NCI-H2081 (cell line): ENCODE measurements at regions not wholly inside any gene's neighbourhood (a gene's known extent, or its start where the extent isn't known, plus 50 kb on each side); places are given as distances from the start of the nearest gene placed in this dataset.

Source experiments
- DNase-seq, 2 experiments: peaks; one replicate each; lab custom pipeline; 2025; lab: John Stamatoyannopoulos, UW

DNA sequence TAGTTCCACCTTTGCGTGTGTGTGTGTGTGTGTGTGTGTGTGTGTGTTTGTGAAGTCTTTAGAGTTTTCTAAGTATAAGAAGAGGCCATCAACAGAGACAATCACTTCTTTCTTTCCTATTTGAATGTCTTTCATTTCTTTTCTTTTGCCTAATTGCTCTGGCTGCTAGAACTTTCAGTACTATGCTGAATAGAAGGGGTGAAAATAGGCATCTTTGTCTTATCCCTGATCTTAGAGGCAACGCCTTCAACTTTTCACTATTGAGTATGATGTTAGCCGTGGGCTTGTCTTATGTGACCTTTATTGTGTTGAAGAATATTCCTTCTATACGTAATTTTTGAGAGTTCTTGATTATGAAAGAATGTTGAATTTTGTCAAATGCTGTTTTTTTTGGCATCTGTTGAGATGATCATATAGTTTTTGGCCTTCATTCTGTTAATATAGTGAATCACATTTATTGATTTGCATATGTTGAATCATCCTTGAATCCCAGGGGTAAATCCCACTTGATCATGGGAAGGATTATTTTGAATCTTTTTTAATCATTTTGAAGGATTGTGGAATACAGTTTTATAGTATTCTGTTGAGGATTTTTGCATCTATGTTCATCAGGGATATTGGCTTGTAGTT lies 134.8 kb upstream of the CD180 start:
- no peak for DNase-seq

DNA sequence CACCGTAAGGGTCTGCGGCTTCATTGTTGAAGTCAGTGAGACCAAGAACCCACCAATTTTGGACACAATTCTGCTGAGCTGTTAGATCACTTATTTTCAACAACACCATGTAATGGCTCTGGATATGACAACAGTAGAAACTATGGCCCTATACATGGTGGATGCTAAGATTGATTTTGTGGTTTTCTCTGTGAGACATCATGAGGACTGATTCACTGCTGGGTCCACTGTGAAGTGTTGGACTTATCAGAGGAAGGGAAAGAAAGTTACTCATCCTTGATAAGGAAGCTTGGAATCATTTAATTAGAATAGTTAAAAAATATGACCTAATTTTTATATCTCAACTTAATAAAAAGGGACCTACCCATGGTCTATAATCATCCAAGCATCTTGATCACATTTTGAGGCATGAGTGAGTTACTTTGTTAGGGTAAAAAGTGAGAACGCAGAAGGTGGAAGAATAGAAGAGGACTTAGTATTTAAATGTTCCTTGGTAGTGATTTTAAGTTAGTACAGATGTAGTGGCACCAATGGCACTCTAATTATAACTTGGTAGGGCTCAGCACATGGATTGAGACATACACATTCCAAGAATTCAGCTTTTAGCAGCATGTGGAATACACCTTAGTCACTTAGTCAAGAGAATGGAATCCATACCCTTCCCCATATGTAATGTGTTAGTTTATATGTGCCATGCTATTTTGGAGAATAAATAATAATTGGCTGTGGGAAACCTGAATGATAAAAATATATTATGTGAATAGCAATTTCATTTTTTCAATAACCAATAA lies 123.5 kb upstream of the CD180 start:
- no peak for DNase-seq

DNA sequence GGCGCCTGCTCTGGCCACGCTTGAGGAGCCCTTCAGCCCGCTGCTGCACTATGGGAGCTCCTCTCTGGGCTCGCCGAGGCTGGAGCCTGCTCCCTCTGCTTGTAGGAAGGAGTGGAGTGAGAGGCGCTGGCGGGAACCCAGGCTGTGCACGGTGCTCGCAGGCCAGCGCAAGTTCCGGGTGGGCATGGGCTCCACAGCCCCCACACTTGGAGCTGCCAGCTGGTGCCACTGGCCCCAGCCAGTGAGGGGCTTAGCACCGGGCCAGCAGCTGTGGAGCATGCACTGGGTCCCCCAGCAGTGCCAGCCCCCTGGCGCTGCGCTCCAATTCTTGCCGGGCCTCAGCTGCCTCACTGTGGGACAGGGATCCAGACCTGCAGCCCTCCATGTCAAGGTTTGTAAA lies 122.1 kb upstream of the CD180 start:
- DNase-seq = no peak

DNA sequence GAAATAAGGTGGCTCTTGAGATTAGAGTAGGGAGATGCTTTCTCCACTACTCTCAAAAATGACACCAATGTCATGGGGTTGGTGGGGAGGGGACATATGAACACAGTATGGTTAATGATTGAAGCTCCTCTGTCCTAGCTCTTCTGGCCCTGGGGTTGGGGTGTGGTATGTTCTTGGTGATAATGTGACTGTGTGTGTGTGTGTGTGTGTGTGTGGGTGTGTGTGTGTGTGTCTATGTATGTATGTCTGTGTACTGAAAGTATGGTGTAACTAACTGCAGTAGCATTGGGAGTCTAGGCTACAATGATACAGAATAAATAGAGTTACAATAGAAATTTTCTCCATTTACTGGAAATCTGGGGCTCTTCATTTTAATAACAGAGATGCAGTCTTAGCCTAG lies 121.0 kb upstream of the CD180 start:
- DNase-seq = no peak

DNA sequence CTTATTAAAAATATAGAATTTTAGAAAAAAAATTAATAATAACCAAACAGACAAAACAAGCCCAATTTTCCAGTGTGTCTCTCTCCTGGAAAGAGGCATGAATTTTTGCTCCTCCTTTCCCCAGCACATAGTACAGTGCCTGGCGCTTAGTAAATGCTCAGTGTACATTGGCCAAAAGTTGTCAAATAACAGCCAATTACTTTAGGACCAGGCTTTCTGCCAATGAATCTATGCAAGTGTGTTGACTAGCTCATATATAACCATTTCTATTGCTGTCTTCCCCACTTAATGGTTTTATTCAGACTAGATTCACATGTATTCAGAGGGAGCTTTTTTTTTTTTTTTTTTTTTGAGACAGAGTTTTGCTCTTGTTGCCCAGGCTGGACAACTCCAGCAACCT lies 120.1 kb upstream of the CD180 start:
- DNase-seq = no peak

DNA sequence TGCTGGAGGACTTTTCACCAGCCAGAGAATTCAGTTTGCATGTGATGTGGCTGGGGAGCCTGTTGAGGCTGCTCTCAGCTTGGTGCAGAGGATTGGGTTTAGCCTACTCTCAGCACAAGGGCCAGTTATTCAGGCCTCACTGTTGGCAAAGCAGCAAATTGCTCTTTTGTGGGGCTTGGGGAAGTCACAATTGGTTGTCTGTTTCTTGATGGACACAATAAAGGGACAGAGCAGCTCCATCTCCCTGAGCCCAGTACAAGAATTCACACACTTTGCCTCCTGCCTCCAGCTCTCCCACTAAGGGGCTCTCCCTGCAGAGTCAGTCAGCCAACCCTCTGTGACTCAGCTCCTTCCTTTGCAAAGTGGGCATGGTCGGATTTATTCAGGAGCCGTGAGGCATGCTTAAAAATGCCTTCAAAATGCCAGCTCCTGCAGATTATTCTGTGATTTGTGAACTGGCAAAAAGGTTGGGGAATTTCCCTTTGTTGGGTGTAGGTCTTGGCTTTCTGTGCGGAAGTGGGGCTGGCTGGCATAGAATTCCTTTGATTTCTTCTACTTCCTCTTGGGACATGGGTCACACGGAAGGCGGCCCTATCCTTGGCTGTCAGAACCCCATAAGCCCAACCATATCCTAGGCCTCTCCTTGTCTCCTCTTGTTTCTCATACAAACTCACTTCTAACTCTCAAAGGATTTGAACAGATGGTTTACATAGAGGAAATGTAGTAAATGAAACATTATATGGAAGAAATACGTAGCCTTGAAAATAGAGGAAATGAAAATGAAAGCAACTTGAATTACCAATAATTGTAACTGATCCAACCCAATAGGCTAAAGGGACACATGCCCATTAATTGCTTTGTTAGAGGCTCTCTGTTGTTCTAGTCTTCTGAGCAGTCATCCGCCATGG lies 118.7 kb upstream of the CD180 start:
- no peak for DNase-seq

DNA sequence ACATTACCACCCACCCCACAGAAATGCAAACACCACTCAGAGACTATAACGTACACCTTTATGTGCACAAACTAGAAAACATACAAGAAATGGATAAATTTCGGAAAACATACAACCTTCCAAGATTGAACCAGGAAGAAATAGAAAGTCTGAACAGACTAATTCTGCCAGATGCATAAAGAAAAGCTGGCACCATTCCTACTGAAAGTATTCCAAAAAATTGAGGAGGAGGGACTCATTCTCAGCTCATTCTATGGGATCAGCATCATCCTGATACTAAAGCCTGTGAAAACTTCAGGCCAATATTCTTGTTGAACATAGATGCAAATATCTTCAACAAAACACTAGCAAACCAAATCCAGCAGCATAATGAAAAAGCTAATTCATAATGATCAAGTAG lies 115.1 kb upstream of the CD180 start:
- DNase-seq = no peak

DNA sequence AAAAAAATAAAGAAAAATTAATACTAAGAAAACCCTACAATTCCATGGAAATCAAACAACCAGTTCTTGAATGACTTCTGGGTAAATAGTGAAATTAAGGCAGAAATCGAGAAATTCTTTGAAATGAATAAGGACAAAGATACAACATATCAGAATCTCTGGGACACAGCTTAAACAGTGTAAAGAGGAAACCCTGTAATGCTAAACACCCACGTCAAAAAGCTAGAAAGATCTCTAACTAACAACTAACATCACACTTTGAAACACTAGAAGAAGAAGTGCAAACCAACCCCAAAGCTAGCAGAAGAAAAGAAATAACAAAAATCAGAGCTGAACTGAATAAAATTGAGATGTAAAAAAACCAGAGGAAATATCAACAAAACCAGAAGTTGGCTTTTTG lies 114.6 kb upstream of the CD180 start:
- no peak for DNase-seq

DNA sequence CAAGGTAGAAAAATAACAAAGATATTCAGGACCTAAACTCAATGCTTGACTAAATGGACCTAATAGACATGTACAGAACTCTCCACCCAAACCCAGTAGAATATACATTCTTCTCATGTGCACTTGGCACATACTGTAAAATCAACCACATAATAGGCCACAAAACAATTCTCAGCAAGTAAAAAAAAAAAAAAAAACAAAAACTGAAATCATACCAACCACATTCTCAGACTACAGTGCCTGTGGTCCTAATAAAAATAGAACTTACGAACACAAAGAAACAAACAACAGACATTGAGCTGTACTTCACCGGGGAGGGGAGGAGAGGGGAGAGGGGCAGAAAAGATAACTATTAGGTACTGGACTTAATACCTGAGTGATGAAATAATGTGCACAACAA lies 114.1 kb upstream of the CD180 start:
- no peak for DNase-seq

DNA sequence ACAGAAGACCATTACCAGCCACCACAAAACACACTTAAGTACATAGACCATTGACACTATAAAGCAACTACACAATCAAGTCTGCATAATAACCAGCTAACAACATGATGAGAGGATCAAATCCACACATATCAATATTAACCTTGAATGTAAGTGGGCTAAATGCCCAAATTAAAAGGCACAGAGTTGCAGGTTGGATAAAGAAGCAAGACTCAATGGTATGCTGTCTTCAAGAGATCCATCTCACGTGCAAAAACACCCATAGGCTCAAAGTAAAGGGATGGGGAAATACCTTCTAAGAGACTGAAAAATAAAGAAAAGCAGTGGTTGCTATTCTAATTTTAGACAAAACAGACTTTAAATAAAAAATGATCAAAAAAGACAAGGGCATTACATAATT lies 113.6 kb upstream of the CD180 start:
- no peak for DNase-seq

DNA sequence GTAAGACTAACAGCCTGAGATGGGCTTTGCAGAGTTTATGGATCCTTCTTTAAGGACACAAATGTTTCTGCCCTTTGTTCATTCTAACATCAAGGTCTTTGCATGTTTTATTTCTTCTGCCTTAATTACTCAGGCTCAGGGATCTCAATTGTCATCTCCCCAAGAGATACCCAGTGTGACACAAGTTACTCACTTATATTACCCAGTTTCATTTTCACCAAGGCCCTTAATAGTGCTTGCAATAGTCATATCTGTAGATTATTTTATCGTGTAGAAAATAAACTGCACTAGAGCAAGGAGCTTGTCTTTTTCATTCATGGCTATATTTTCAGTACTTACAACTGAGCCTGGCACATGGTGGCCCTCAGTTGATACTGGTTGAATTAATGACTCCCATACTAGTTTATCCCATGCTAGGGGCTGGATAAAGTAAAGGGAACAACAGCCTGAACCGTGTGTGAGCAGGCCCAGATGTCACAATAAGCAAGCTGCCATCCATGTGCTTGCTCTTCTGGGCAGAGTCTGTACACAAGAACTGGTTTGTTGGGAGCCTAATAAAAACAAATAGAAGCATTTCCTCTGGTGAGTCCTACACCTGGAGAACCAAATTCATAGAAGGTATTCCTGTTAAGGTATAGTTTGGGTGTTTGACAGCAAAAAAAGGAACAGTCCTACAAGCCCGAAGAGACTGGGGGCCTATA lies 112.5 kb upstream of the CD180 start:
- DNase-seq = no peak

DNA sequence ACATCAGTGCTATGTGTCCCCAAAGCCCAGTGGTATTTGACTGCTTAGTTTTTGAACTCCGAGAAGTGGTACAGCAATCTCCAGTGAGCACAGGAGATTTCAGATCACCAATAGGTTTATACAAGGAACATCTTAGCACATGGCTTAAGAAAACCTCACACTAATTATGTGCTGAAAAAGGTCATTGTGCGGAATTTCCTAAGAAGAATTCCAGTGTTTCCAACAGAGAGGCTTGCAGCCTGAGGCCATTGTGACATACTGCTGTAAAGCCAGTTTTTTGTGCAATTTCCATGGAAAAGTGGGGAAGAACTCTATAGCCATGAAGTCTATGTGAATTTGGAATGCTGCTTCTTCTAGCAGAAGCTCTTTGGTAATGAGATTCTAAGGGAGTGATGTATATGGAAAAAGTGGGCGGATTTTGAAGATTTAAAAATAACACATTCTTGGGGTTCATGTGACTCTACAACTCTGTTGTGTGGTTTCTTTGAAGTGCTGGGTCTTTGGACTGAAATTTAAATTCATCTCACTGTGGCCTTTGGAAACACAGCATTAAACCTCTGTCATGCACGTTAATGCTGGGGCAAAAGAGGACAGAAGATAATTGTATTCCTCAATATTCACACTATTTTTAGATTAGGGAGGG lies 110.5 kb upstream of the CD180 start:
- DNase-seq = no peak

DNA sequence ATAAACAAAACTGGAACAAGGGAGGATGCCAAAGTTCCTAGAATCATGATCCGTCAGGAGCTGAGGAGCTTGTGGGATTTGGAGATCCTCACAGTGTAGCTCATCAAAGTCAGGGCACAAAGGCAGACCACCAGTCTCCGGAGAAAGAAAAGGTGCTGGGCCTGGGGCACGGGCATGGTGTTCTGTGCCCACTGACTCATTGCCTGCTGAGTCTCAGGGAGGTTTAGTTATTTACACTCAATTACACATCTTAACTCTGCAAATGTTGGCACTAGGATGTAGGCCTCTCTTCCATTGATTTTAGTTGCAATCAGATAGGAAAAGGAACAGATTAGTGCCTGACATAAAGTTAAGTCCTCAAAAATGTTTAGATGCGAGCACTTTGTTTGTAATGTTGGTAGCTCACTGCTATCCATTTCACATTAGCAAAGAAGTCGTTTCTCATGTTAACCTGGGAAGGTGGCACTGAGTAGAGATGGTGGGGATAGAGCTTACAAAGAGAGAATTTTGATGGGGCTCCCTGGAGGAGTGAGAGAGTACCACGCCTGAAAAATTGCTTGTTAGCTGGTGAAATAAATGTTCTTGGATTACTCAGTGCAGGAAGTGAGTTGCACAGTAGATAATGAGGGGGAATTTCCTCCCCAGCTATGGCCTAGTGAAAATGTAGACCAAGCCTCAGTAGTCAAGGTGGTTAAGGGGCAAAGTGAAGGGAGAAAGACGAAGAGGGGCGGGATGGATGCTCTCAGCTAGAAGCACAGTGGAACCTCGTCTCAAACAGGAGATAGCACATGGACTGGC lies 109.5 kb upstream of the CD180 start:
- DNase-seq = no peak

DNA sequence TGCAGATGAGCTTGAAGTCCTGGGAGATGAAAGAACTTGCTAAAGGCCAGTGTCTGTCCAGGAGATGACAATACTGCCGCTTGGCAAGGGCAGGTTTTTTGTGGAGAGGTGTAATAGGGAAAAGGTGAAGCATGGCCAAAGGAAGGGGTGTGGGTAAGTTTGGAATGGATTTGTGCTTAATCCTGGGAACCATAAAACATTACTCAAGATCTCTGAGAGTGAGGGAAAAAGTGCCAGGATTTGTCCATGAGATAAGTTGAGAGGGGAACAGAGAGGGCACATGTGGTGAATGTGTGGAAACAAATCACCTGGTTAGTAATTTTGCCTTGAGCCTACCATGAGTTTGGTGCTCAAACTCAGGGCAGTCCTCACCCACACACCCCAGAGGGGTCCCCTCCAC lies 108.8 kb upstream of the CD180 start:
- DNase-seq = no peak

DNA sequence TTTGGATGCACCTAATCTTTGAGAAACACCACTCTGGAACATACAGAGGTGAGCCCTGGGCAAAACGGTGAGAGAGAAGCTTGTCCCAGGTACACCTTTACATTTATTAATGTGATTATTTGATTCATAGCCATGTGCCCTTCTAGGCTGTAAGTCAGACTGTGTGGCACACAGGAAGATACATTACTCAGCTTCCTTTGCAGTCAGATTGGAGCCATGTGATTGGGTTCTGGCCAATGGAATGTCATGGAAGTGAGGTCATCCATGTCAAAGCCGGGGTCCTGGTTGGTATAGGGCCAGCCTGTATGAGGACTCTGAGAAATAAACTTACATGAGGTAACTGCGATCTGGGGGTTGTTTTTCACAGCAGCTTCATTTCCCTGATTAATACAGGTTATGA lies 106.8 kb upstream of the CD180 start:
- no peak for DNase-seq

DNA sequence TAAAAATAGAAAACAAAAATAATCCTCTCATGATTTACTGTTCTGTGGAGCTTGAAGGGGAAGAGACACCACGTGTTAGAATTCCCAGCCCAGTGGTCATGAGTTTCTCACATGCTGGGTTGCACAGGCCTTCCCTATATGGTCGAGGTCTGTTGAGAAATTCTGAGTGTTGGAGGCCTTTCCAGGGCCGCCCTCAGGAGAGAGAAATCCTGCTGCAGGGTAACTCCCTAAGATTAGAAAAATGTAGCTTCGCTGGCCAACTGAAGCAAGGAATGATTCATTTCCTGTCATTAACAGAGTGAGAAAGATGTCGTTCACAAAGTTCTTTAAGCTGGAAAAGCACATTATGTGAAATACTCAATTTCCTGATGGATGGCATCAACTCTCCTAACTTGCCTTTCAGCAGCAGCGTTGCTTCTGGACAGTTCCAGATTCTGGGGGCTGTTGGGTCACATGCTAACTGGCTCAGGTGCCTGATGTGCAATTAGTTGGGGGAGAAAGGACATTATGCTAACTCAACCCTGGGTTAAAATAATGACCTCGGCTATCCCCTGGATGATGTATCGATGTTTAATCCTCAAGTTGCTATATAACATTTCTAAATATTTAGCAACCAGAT lies 104.8 kb upstream of the CD180 start:
- DNase-seq = no peak

DNA sequence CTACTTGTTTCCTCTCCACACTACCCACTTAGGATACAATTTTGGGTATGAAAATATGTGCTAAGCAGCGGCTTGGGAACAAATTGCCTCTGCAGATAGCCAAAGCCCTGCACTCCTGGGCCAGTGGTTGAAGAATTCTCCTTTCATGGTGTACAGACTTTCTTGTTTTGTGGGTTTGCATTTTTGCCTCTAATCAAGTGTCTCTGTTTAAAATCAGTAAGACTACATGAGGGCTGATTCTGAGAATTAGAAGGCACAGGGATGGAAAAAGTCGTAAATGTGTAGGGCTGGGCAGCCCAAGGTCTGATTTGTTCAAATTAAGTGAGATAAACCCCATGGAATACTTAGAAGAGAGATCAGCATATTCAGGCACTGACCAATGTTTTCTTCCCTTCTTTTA lies 103.7 kb upstream of the CD180 start:
- DNase-seq = no peak

DNA sequence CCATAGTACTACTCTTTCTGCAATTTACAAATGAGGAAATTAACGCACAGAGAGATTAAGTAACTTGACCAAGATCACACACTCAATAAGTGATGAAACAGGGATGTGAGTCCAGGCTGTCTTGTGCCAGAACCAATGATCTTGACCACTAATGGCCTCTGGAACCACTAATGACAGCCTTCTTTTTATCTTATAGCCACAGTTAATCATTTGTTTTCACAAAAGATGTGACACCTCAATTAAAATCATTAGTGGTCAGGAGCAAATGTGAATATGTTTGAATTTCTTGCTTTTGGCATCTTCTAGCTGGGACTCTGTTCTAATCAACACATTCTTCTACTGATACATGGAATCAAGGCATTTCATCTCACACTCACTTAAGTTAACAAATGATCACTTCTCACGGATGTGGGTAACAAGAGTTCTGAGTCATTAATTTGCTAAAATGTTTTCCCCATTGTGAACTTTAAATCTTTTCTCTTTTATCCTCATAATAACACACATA lies 102.7 kb upstream of the CD180 start:
- no peak for DNase-seq

DNA sequence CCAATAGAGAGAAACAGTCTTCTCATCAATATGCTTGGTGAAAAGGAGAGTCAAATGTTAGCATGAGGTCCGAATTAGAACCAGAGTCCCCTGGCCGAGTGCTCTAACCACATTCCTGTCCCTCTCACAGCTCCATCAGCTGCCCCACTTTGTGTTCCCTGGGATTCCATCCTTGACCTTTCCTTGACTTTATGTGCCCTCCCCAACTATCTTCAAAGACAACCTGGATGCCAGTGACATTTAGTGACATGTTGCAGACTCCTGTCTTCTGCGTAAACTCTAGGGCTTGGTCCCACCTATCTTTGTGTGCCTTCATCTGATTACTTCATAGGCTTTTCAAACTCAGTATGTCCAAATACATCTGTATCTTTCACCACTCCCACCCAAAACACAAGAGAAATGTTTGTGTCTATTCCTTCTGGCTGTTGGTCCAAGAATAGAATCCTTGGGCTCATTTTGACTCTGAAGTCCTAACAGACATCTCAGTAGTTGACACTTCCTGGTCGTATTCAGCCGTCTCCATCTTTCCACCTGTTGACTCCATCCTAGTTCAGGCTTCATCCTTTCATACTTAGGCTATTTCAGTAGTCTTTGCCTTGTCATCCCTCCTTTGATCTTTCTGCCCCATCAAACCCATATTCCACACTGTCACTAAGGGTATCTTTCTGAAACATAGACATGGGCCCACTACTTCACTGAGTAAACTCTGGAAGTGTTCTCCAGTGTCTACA lies 101.4 kb upstream of the CD180 start:
- DNase-seq = no peak

DNA sequence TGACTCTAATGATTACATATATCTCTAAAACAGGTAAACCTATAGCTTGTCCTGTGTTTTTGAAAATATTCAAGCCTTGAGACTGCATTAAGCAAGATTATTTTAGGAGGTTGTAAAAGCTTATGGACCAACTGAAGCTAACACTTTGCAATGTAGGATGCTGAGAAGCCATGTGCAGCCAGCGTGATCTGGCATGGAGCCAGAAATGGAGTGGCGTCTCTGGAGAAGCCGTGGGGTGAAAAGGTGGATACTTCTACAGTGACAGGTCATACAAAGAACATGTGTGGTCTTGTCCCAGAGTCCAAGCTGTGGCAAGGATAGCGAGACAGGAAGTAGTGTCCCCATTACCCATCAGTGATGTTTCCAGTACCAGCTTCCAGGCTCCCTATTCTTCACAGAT lies 100.8 kb upstream of the CD180 start:
- DNase-seq = no peak
